Right lobe of liver (tissue), 4 donors: ENCODE measurements at regions not wholly inside any gene's neighbourhood (a gene's known extent, or its start where the extent isn't known, plus 50 kb on each side); places are given as distances from the start of the nearest gene placed in this dataset.

Experiments used
- POLR2A ChIP-seq: fragments of 450-650 bp; IDR thresholded peaks from one replicate; pipeline ENCODE4 v1.6.1; 2017; ENCODE audit warnings: antibody characterized with exemption, mild to moderate bottlenecking
- TF ChIP-seq, protein P1 (sequence below), 4 donors: fragments of 200-600 bp in 3 of 4; fragments of 450-650 bp in 1 of 4; IDR thresholded peaks; one replicate each; pipeline versions ENCODE4 v1.5.1 to v1.8.0; 2016 to 2022; ENCODE audit warnings: antibody characterized with exemption in 4 of 4, mild to moderate bottlenecking in 2 of 4
- donor health status: DM: no; HTN: no; CAD: no.
- donor health status: DM: no; HTN: no; CAD: no.
- donor health status: DM: no; HTN: yes; CAD: no.

GRCh38 chr4:156336511-156336910 lies 382.8 kb upstream of the CTSO start:
- TF ChIP-seq, protein P1, sequence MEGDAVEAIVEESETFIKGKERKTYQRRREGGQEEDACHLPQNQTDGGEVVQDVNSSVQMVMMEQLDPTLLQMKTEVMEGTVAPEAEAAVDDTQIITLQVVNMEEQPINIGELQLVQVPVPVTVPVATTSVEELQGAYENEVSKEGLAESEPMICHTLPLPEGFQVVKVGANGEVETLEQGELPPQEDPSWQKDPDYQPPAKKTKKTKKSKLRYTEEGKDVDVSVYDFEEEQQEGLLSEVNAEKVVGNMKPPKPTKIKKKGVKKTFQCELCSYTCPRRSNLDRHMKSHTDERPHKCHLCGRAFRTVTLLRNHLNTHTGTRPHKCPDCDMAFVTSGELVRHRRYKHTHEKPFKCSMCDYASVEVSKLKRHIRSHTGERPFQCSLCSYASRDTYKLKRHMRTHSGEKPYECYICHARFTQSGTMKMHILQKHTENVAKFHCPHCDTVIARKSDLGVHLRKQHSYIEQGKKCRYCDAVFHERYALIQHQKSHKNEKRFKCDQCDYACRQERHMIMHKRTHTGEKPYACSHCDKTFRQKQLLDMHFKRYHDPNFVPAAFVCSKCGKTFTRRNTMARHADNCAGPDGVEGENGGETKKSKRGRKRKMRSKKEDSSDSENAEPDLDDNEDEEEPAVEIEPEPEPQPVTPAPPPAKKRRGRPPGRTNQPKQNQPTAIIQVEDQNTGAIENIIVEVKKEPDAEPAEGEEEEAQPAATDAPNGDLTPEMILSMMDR (IDR thresholded peaks at IDR 0.05), result no peak
- no peak for TF ChIP-seq POLR2A
